Thoracic aorta (tissue), 2 donors: ENCODE measurements at regions not wholly inside any gene's neighbourhood (a gene's known extent, or its start where the extent isn't known, plus 50 kb on each side); places are given as distances from the start of the nearest gene placed in this dataset.
A peak's percentile ranks its signal among the peaks of the same experiment; 100 is the strongest.

Experiments
- ATAC-seq: fragments of 150-250 bp; one replicate; pipeline ENCODE4 v1.8.0; 2017; ENCODE audit warnings: low read depth; ENCODE audit not compliant: insufficient number of reproducible peaks, low FRiP score
- DNase-seq: peaks from one replicate; pipeline ENCODE4 v3.0.0-alpha.2; 2020; ENCODE audit warnings: low spot score
- H3K27ac ChIP-seq, 2 donors: fragments of 200-600 bp; sonication (generic); 1 replicate in 1 of 2; 2 replicates in 1 of 2; pipeline ENCODE4 v1.5.1; 2016; ENCODE audit warnings: mild to moderate bottlenecking in 2 of 2, moderate library complexity in 2 of 2
- H3K27me3 ChIP-seq: fragments of 200-600 bp; sonication (generic); replicated peaks from 2 replicates; pipeline ENCODE4 v1.6.0; 2016; ENCODE audit warnings: mild to moderate bottlenecking; ENCODE audit not compliant: insufficient read depth
- H3K36me3 ChIP-seq: fragments of 200-600 bp; sonication (generic); one replicate; pipeline ENCODE4 v1.5.1; 2016
- H3K4me1 ChIP-seq, 2 donors: fragments of 200-600 bp; sonication (generic); 1 replicate in 1 of 2; 2 replicates in 1 of 2; pipeline versions ENCODE4 v1.5.1 to v1.6.0; 2016; ENCODE audit warnings: low read depth in 2 of 2, mild to moderate bottlenecking in 1 of 2; ENCODE audit not compliant: control insufficient read depth in 1 of 2
- H3K4me3 ChIP-seq: fragments of 200-600 bp; sonication (generic); 2 replicates; pipeline ENCODE4 v1.5.1; 2016; ENCODE audit warnings: mild to moderate bottlenecking
- H3K9me3 ChIP-seq: fragments of 200-600 bp; sonication (generic); 2 replicates; pipeline ENCODE4 v1.5.1; 2016
- CTCF ChIP-seq: fragments of 200-600 bp; sonication (generic); IDR thresholded peaks from one replicate; pipeline ENCODE4 v1.5.1; 2019; ENCODE audit warnings: antibody characterized with exemption

- DNase-seq (no peak), ATAC-seq (no peak)
- no peak overlapping the region for H3K27ac ChIP-seq
- no peaks in the 10 kb centered on the region for H3K9me3 ChIP-seq
- no peaks in the 10 kb centered on the region for H3K27me3 ChIP-seq
- H3K4me3 ChIP-seq = peak overlapping the region; percentile 74
- no peak for TF ChIP-seq CTCF
- H3K4me1 ChIP-seq = peaks cover 5 to 17% of the 10 kb centered on the region in 2 donors
- H3K36me3 ChIP-seq = no peaks in the 10 kb centered on the region
Measured at GRCh38 chr11:121928597-121929580, 187.1 kb downstream of the BLID start.

- Histone ChIP-seq H3K4me1 (peaks cover 5 to 17% of the 10 kb centered on the region in 2 donors), H3K27ac (no peak overlapping the region), H3K4me3 (no peak overlapping the region), H3K36me3 (no peaks in the 10 kb centered on the region), H3K27me3 (no peaks in the 10 kb centered on the region), H3K9me3 (no peaks in the 10 kb centered on the region)
- DNase-seq (no peak), ATAC-seq (no peak)
- no peak for TF ChIP-seq CTCF
Measured at GRCh38 chr11:121927789-121928188, 188.2 kb downstream of the BLID start.

DNA sequence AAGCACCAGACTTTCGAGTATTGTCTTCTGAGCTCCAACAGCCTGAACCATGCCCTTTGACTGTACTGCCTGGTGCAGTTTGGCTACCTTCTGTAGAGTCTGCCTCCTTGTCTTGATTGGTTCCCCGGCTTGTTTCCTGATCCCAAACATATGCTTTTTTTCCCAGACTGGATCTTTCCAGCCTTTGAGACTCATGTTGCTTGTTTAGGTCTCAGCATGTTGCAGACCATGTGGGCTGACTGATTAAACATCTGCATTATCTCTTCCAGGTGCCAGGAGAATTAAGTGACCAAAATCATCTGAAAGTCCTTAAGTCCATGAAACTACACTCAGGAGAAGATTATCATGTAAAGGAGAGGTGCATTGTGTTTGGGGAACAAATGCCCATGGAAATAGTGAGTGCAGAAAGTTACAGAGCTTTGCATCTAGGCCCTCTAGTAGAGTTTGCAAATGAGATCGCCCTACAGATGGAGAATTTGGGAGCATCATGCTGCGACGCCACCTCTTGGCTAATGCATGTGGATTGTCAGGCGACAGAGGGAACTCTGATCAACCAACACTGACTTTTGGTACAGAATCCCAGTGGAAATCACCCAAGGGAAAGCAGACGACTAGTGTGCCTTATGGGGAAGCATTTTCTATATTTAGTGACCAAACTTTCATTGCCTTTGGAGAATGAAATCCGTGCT is 188.8 kb downstream of the BLID start:
- TF ChIP-seq CTCF = no peak
- ATAC-seq = no peak
- H3K27me3 ChIP-seq = no peaks in the 10 kb centered on the region

GRCh38 chr11:121924191-121924590 is 191.8 kb downstream of the BLID start:
- Histone ChIP-seq H3K27ac (no peak overlapping the region), H3K9me3 (no peaks in the 10 kb centered on the region), H3K4me3 (no peak overlapping the region), H3K27me3 (no peaks in the 10 kb centered on the region), H3K4me1 (peaks cover 4 to 9% of the 10 kb centered on the region in 2 donors), H3K36me3 (no peaks in the 10 kb centered on the region)
- TF ChIP-seq CTCF = no peak
- ATAC-seq = no peak
- DNase-seq = no peak

More for the DNA sequence above, 188.8 kb downstream of the BLID start:
- no peak overlapping the region for H3K27ac ChIP-seq
- no peak overlapping the region for H3K4me3 ChIP-seq
- no peaks in the 10 kb centered on the region for H3K9me3 ChIP-seq
- no peaks in the 10 kb centered on the region for H3K36me3 ChIP-seq
- peaks cover 5 to 17% of the 10 kb centered on the region in 2 donors for H3K4me1 ChIP-seq
- no peak for DNase-seq

DNA sequence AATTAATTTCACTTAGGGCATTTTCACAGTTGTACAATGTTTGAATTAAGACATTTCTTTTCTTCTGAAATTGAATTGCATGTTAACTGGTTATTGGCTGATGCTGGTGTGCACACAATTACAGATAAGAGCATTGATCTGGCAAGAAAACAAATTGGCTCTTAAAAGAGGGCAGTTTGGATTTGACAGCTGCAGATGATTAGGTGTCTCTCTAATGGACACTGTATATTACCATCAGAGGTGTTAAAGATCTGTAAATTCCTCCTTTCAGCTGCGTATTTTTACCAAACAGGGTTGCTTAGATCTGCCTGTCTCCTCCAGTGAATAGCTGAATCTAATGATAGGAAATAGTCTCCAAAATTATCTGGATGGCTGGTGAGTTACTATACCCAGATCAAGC is 198.5 kb downstream of the BLID start:
- no peak for ATAC-seq
- H3K27me3 ChIP-seq = no peaks in the 10 kb centered on the region
- no peaks in the 10 kb centered on the region for H3K9me3 ChIP-seq
- no peak overlapping the region for H3K4me3 ChIP-seq
- TF ChIP-seq CTCF = no peak
- H3K36me3 ChIP-seq = no peaks in the 10 kb centered on the region
- DNase-seq = no peak
- H3K4me1 ChIP-seq = no peaks in the 10 kb centered on the region
- H3K27ac ChIP-seq = no peak overlapping the region
